ENCODE measurements at regions not wholly inside any gene's neighbourhood (a gene's known extent, or its start where the extent isn't known, plus 50 kb on each side); places are given as distances from the start of the nearest gene placed in this dataset.
A peak's percentile ranks its signal among the peaks of the same experiment; 100 is the strongest.

GRCh38 chr14:21941885-21942284 is 268.3 kb upstream of the OR4E1 start (continued):
- no peak for TF ChIP-seq CHD2 (IDR thresholded peaks at IDR 0.05; ENCODE audit: low read length, partially characterized antibody)
- no peak for TF ChIP-seq ESRRA (IDR thresholded peaks at IDR 0.05; ENCODE audit: borderline replicate concordance, low read length)
- no peak for TF ChIP-seq HDAC2 (IDR thresholded peaks at IDR 0.05)

DNA sequence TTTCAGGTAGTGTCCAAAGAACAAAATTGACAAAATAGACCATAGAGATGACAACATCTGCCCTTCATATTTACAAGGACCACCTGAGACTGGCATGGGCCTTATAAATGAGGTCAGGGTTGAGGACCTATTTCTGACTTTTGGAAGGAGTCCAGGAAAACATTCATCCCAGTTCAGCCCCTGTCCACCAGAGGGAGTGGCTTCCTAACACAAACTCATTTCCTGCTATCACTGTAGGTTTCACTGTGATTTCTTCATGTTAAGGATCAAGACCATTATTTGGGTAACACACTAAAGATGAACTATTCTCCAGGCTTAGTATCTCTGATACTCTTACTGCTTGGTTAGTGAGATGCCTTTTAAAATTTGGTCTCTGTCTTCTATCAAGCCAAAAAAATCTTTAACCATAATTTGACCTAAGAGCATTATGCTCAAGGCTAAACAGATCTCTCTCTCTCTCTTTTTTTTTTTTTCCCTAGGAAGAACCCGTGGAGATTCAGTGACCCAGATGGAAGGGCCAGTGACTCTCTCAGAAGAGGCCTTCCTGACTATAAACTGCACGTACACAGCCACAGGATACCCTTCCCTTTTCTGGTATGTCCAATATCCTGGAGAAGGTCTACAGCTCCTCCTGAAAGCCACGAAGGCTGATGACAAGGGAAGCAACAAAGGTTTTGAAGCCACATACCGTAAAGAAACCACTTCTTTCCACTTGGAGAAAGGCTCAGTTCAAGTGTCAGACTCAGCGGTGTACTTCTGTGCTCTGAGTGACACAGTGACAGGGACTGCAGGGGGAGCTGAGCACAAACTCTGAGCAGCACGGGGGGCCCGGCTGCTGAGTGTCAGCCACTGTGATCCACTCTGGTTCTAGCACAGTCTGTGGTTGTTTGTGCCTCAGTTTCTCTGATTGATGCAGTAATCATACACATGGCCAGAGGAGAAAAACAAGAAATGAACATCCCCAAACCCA is 267.6 kb upstream of the OR4E1 start:
- DNase-seq (ENCODE audit: low read depth in 1 of 2, low spot score in 1 of 2) (peak; percentile 18 to 56), ATAC-seq (peak; percentile 64 to 77; a peak in 5 of 6 replicates), FAIRE-seq (no peak)
- ChIA-PET POLR2A (no interaction called here), CTCF (interaction anchor here (1.1 to 1.3 kb wide), 3 partner anchors 14 to 24 kb away, joined by 3 to 5 read pairs (median 4); no protein-coding TSS in a partner anchor)
- WGBS (ENCODE audit: missing lambda C conversion rate), result 27% methylated on average over 7 of the region's 7 CpGs
- TF ChIP-seq RAD21 (conservative IDR thresholded peaks at IDR 0.05 in 1 of 2, IDR thresholded peaks at IDR 0.05 in 1 of 2) (peak in 1 of 2 experiments; percentile 21; a peak in 1 of 5 replicates), CBX8 (IDR thresholded peaks at IDR 0.05) (no peak), MAZ (IDR thresholded peaks at IDR 0.05; ENCODE audit: borderline replicate concordance, low read depth, low read length) (no peak), NR3C1 (IDR thresholded peaks at IDR 0.05) (no peak)
- Histone ChIP-seq H3K9me3 (no peaks in the 10 kb centered on the region), H3K4me2 (no peak overlapping the region), H3K27ac (no peak overlapping the region), H3K4me3 (no peak overlapping the region), H3K4me1 (no peaks in the 10 kb centered on the region)

- Histone ChIP-seq H3K4me1 (no peaks in the 10 kb centered on the region), H3K4me3 (no peak overlapping the region), H3K27ac (no peak overlapping the region), H3K4me2 (no peak overlapping the region), H3K9me3 (no peaks in the 10 kb centered on the region)
- ChIA-PET CTCF (interaction anchor here (1.2 kb wide), 1 partner anchor 22 kb away, joined by 4 read pairs; no protein-coding TSS in a partner anchor), POLR2A (no interaction called here)
- TF ChIP-seq RFX5 (IDR thresholded peaks at IDR 0.05) (no peak), EHMT2 (IDR thresholded peaks at IDR 0.05; ENCODE audit: low read depth) (no peak), CHD2 (IDR thresholded peaks at IDR 0.05; ENCODE audit: low read length, partially characterized antibody) (no peak), REST (IDR thresholded peaks at IDR 0.05) (no peak), ESRRA (IDR thresholded peaks at IDR 0.05; ENCODE audit: borderline replicate concordance, low read length) (no peak), POLR2AphosphoS2 (conservative IDR thresholded peaks at IDR 0.05; ENCODE audit: low read length) (no peak), ZNF302 (CRISPR knock-in tag; IDR thresholded peaks at IDR 0.05) (no peak), RNF2 (IDR thresholded peaks at IDR 0.05; ENCODE audit: borderline replicate concordance, low read depth) (no peak), MAFK (IDR thresholded peaks at IDR 0.05; ENCODE audit: partially characterized antibody) (no peak), KDM5A (IDR thresholded peaks at IDR 0.05) (no peak), RCOR1 (IDR thresholded peaks at IDR 0.05; ENCODE audit: low read depth, low read length) (no peak), NFE2L2 (conservative IDR thresholded peaks at IDR 0.05; ENCODE audit: low read length) (no peak), HOXB5 (CRISPR knock-in tag; IDR thresholded peaks at IDR 0.05) (no peak)
- TF ChIP-seq, protein P1, sequence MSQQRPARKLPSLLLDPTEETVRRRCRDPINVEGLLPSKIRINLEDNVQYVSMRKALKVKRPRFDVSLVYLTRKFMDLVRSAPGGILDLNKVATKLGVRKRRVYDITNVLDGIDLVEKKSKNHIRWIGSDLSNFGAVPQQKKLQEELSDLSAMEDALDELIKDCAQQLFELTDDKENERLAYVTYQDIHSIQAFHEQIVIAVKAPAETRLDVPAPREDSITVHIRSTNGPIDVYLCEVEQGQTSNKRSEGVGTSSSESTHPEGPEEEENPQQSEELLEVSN (IDR thresholded peaks at IDR 0.05; ENCODE audit: borderline replicate concordance, low read depth), result no peak
- TF ChIP-seq, protein P2, sequence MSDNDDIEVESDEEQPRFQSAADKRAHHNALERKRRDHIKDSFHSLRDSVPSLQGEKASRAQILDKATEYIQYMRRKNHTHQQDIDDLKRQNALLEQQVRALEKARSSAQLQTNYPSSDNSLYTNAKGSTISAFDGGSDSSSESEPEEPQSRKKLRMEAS (IDR thresholded peaks at IDR 0.05), result no peak
- DNase-seq (ENCODE audit: low read depth in 1 of 2, low spot score in 1 of 2) (no peak), FAIRE-seq (no peak), ATAC-seq (no peak)
- 28% methylated on average over 1 of the region's 1 CpG for WGBS (ENCODE audit: missing lambda C conversion rate)
Observed at GRCh38 chr14:21939836-21940235, 266.2 kb upstream of the OR4E1 start.
